WTC11 (cell line): ENCODE measurements at regions not wholly inside any gene's neighbourhood (a gene's known extent, or its start where the extent isn't known, plus 50 kb on each side); places are given as distances from the start of the nearest gene placed in this dataset.

Experiments used
- ATAC-seq: fragments of 200-7000 bp; cut with Tn5 transposase; 2 replicates; pipeline ENCODE4 v1.10.0; 2021; ENCODE audit warnings: mild to moderate bottlenecking, moderate library complexity
- CTCF ChIA-PET: fragments of 300-600 bp; sonication (Branson Sonifier 250); formaldehyde crosslinking; loops from one replicate; lab custom pipeline; 2021; ENCODE audit warnings: antibody characterized with exemption; lab: Charles Lee
- POLR2A ChIA-PET: fragments of 350-600 bp; sonication (Branson Sonifier 250); formaldehyde crosslinking; loops from one replicate; lab custom pipeline; 2021; ENCODE audit warnings: antibody characterized with exemption; lab: Charles Lee
- DNase-seq: peaks from one replicate; pipeline ENCODE4 v3.0.0; 2021; ENCODE audit warnings: low spot score
- H3K27ac Mint-ChIP-seq: 2 replicates; pipeline ENCODE4 v1.8.0; 2021; ENCODE audit warnings: mixed read lengths
- H3K27me3 Mint-ChIP-seq: 2 replicates; pipeline ENCODE4 v1.8.0; 2021; ENCODE audit warnings: low read depth, mild to moderate bottlenecking, moderate library complexity, mixed read lengths
- H3K36me3 Mint-ChIP-seq: 2 replicates; pipeline ENCODE4 v1.8.0; 2021; ENCODE audit warnings: mixed read lengths
- H3K4me1 Mint-ChIP-seq: 2 replicates; pipeline ENCODE4 v1.8.0; 2022; ENCODE audit warnings: mixed read lengths
- H3K4me3 Mint-ChIP-seq: 2 replicates; pipeline ENCODE4 v1.8.0; 2021; ENCODE audit warnings: mild to moderate bottlenecking, moderate library complexity, mixed read lengths
- H3K9me3 Mint-ChIP-seq: 2 replicates; pipeline ENCODE4 v1.8.0; 2021; ENCODE audit warnings: mixed read lengths
- ATF1 ChIP-seq: sonication (generic); formaldehyde crosslinking; IDR thresholded peaks from 2 replicates; pipeline ENCODE4 v1.8.1; 2023; ENCODE audit warnings: mild to moderate bottlenecking, moderate library complexity, missing genetic modification reagents
- ETV6 ChIP-seq: sonication (generic); formaldehyde crosslinking; IDR thresholded peaks from 2 replicates; pipeline ENCODE4 v1.8.1; 2022; ENCODE audit warnings: mild to moderate bottlenecking, missing genetic modification reagents
- FOXK1 ChIP-seq: sonication (generic); formaldehyde crosslinking; IDR thresholded peaks from 2 replicates; pipeline ENCODE4 v1.8.0; 2022; ENCODE audit warnings: mild to moderate bottlenecking, moderate library complexity, missing genetic modification reagents
- HMGA2 ChIP-seq: fragments of 250-450 bp; sonication (Bioruptor Pico); IDR thresholded peaks from 2 replicates; pipeline ENCODE4 v1.4.0; 2021; ENCODE audit warnings: mild to moderate bottlenecking, moderate library complexity
- IRF2 ChIP-seq: sonication (generic); formaldehyde crosslinking; IDR thresholded peaks from 2 replicates; pipeline ENCODE4 v1.8.0; 2022; ENCODE audit warnings: low read depth, missing genetic modification reagents, borderline replicate concordance
- NFYB ChIP-seq: sonication (generic); formaldehyde crosslinking; conservative IDR thresholded peaks from 2 replicates; pipeline ENCODE4 v1.8.0; 2022; ENCODE audit warnings: low read depth, missing genetic modification reagents
- NR2C2 ChIP-seq: sonication (generic); formaldehyde crosslinking; IDR thresholded peaks from 2 replicates; pipeline ENCODE4 v1.8.0; 2022; ENCODE audit warnings: mild to moderate bottlenecking, missing genetic modification reagents
- PRRX2 ChIP-seq: fragments of 250-450 bp; sonication (Bioruptor Pico); IDR thresholded peaks from 2 replicates; pipeline ENCODE4 v1.8.0; 2021; ENCODE audit warnings: mild to moderate bottlenecking
- SMAD4 ChIP-seq: sonication (generic); formaldehyde crosslinking; IDR thresholded peaks from 2 replicates; pipeline ENCODE4 v1.8.0; 2022; ENCODE audit warnings: mild to moderate bottlenecking, missing genetic modification reagents
- TP53 ChIP-seq: sonication (generic); formaldehyde crosslinking; IDR thresholded peaks from 2 replicates; pipeline ENCODE4 v1.8.1; 2023; ENCODE audit warnings: mild to moderate bottlenecking, missing genetic modification reagents
- ZNF121 ChIP-seq: sonication (generic); formaldehyde crosslinking; IDR thresholded peaks from 2 replicates; pipeline ENCODE4 v1.8.0; 2023; ENCODE audit warnings: missing genetic modification reagents
- TF ChIP-seq, protein P1 (sequence below): fragments of 250-450 bp; sonication (Bioruptor Pico); IDR thresholded peaks from 2 replicates; pipeline ENCODE4 v2.1.2; 2022; ENCODE audit warnings: mild to moderate bottlenecking, moderate library complexity
- TF ChIP-seq, protein P2 (sequence below): sonication (generic); formaldehyde crosslinking; conservative IDR thresholded peaks from 2 replicates; pipeline ENCODE4 v1.8.1; 2022; ENCODE audit warnings: mild to moderate bottlenecking, missing genetic modification reagents
- TF ChIP-seq, protein P3 (sequence below): sonication (generic); formaldehyde crosslinking; IDR thresholded peaks from 2 replicates; pipeline ENCODE4 v1.8.0; 2023; ENCODE audit warnings: mild to moderate bottlenecking, missing genetic modification reagents
- TF ChIP-seq, protein P4 (sequence below): fragments of 250-450 bp; sonication (Bioruptor Pico); IDR thresholded peaks from 2 replicates; pipeline ENCODE4 v1.9.0; 2021; ENCODE audit warnings: moderate library complexity, mild to moderate bottlenecking, inconsistent platforms, borderline replicate concordance
- TF ChIP-seq, protein P5 (sequence below): sonication (generic); formaldehyde crosslinking; IDR thresholded peaks from 2 replicates; pipeline ENCODE4 v1.8.0; 2022; ENCODE audit warnings: missing genetic modification reagents
- TF ChIP-seq, protein P6 (sequence below): sonication (generic); formaldehyde crosslinking; IDR thresholded peaks from 2 replicates; pipeline ENCODE4 v1.8.0; 2023; ENCODE audit warnings: missing genetic modification reagents
- TF ChIP-seq, protein P7 (sequence below): sonication (generic); formaldehyde crosslinking; IDR thresholded peaks from 2 replicates; pipeline ENCODE4 v1.8.1; 2022; ENCODE audit warnings: missing genetic modification reagents, borderline replicate concordance

DNA sequence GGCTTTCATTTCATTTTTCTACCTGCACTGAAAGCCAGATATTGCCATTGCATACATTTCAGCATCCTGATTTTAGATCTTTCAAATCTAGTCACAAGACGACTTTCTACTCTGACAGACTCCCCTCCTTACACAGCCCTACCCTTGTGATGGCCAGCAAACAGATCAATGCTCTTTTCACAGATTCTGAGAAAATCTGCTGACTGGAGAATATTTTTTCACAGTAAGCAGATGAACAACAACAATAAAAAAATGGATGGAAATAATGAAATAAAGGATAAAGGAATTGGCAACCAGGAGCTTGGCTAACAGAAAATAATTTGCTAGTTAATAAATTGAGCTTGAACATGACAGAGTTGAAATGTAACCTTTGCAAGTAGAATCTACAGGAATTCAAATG lies 527.2 kb downstream of the IRS1 start (continued):
- TF ChIP-seq HMGA2 (no peak), ETV6 (CRISPR knock-in tag) (no peak)
- TF ChIP-seq, protein P1, sequence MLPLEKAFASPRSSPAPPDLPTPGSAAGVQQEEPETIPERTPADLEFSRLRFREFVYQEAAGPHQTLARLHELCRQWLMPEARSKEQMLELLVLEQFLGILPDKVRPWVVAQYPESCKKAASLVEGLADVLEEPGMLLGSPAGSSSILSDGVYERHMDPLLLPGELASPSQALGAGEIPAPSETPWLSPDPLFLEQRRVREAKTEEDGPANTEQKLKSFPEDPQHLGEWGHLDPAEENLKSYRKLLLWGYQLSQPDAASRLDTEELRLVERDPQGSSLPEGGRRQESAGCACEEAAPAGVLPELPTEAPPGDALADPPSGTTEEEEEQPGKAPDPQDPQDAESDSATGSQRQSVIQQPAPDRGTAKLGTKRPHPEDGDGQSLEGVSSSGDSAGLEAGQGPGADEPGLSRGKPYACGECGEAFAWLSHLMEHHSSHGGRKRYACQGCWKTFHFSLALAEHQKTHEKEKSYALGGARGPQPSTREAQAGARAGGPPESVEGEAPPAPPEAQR (CRISPR knock-in tag): no peak
- TF ChIP-seq, all 79 proteins: peak for 0

DNA sequence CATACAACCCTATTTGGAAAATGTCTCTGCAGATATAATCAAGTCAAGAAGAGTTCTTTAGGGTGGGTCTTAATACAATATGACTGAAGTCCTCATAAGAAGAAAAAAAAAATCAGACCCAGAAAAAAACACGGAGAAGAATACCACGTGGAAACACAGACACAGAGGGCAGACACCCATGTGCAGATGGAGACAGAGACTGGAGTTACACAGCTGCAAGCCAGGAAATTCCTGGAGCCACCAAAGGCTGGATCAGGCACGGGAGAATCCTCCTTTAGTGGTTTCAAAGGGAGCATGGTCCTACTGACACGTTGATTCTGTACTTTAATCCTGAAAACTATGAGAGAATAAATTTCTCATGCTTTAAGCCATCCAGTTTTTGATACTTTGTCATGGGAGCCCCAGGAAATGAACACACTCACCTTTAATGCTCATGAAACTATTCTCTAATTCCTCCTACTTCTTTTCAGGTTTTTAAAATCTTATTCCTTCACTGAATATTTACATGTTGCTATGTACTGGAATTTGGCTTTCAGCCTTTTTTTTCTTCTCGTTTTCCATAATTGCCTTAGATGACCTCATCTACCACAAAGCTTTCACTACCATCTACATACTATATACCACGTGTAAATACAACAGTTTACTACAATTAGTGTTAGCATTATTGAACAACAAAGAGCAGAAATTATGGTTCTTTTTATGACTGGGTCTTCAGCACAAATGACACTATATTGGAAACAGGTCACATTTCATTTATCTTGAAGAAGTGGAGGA lies 529.1 kb downstream of the IRS1 start:
- CTCF ChIA-PET: no interaction called here
- H3K27me3 Mint-ChIP-seq: no peaks in the 10 kb centered on the region
- H3K36me3 Mint-ChIP-seq: no peaks in the 10 kb centered on the region
- DNase-seq (no peak), ATAC-seq (no peak)
- H3K27ac Mint-ChIP-seq: no peak overlapping the region
- POLR2A ChIA-PET: no interaction called here
- no peaks in the 10 kb centered on the region for H3K4me1 Mint-ChIP-seq
- no peaks in the 10 kb centered on the region for H3K9me3 Mint-ChIP-seq
- H3K4me3 Mint-ChIP-seq: no peak overlapping the region
- TF ChIP-seq NFYB: no peak
- TF ChIP-seq SMAD4 (CRISPR knock-in tag): no peak
- TF ChIP-seq, protein P2, sequence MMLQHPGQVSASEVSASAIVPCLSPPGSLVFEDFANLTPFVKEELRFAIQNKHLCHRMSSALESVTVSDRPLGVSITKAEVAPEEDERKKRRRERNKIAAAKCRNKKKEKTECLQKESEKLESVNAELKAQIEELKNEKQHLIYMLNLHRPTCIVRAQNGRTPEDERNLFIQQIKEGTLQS: no peak
- TF ChIP-seq FOXK1 (CRISPR knock-in tag): no peak
- no peak for TF ChIP-seq HMGA2
- no peak for TF ChIP-seq ATF1 (CRISPR knock-in tag)
- TF ChIP-seq, protein P1 (CRISPR knock-in tag): no peak
- TF ChIP-seq, protein P3, sequence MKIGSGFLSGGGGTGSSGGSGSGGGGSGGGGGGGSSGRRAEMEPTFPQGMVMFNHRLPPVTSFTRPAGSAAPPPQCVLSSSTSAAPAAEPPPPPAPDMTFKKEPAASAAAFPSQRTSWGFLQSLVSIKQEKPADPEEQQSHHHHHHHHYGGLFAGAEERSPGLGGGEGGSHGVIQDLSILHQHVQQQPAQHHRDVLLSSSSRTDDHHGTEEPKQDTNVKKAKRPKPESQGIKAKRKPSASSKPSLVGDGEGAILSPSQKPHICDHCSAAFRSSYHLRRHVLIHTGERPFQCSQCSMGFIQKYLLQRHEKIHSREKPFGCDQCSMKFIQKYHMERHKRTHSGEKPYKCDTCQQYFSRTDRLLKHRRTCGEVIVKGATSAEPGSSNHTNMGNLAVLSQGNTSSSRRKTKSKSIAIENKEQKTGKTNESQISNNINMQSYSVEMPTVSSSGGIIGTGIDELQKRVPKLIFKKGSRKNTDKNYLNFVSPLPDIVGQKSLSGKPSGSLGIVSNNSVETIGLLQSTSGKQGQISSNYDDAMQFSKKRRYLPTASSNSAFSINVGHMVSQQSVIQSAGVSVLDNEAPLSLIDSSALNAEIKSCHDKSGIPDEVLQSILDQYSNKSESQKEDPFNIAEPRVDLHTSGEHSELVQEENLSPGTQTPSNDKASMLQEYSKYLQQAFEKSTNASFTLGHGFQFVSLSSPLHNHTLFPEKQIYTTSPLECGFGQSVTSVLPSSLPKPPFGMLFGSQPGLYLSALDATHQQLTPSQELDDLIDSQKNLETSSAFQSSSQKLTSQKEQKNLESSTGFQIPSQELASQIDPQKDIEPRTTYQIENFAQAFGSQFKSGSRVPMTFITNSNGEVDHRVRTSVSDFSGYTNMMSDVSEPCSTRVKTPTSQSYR (CRISPR knock-in tag): no peak
- TF ChIP-seq, protein P4, sequence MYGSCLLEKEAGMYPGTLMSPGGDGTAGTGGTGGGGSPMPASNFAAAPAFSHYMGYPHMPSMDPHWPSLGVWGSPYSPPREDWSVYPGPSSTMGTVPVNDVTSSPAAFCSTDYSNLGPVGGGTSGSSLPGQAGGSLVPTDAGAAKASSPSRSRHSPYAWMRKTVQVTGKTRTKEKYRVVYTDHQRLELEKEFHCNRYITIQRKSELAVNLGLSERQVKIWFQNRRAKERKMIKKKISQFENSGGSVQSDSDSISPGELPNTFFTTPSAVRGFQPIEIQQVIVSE (CRISPR knock-in tag): no peak
- TF ChIP-seq ZNF121 (CRISPR knock-in tag): no peak
- TF ChIP-seq TP53: no peak

DNA sequence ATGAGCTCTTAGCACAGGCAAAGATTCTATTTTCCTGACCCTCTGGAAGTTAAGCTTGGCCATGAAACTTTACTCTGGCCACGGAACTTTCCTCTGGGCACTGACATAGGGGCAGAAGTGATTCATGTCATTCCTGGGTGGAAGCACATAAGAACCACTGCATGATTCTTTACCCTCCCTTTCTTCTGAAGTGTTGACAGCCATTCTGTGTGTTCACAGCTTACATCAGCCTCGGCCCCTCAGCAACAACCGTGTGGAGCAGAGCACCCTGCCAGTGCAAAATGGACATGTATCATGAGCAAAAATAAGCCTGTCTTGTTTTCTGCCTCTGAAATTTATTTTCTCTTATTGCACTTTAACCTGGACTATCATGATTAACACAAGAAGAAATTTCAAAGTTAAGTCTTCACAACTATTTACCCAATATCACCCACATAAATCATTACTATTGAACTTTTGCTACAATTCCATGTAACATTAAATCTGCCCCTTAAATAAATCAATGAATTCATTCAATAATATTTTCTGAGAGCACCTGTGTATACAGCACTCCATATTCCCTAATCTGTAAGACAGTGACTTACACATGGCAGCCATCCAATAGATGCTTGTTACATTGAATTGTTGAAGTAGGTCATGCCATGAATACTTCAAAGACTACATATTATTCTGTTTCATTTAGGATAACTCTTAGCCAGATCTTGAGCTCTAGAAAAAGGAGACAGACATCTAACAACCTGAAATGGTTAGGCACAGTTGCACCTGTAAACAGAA lies 531.9 kb downstream of the IRS1 start:
- H3K4me3 Mint-ChIP-seq: no peak overlapping the region
- no peaks in the 10 kb centered on the region for H3K36me3 Mint-ChIP-seq
- no peak overlapping the region for H3K27ac Mint-ChIP-seq
- POLR2A ChIA-PET: no interaction called here
- CTCF ChIA-PET: no interaction called here
- H3K27me3 Mint-ChIP-seq: no peaks in the 10 kb centered on the region
- ATAC-seq: no peak
- TF ChIP-seq, protein P5, sequence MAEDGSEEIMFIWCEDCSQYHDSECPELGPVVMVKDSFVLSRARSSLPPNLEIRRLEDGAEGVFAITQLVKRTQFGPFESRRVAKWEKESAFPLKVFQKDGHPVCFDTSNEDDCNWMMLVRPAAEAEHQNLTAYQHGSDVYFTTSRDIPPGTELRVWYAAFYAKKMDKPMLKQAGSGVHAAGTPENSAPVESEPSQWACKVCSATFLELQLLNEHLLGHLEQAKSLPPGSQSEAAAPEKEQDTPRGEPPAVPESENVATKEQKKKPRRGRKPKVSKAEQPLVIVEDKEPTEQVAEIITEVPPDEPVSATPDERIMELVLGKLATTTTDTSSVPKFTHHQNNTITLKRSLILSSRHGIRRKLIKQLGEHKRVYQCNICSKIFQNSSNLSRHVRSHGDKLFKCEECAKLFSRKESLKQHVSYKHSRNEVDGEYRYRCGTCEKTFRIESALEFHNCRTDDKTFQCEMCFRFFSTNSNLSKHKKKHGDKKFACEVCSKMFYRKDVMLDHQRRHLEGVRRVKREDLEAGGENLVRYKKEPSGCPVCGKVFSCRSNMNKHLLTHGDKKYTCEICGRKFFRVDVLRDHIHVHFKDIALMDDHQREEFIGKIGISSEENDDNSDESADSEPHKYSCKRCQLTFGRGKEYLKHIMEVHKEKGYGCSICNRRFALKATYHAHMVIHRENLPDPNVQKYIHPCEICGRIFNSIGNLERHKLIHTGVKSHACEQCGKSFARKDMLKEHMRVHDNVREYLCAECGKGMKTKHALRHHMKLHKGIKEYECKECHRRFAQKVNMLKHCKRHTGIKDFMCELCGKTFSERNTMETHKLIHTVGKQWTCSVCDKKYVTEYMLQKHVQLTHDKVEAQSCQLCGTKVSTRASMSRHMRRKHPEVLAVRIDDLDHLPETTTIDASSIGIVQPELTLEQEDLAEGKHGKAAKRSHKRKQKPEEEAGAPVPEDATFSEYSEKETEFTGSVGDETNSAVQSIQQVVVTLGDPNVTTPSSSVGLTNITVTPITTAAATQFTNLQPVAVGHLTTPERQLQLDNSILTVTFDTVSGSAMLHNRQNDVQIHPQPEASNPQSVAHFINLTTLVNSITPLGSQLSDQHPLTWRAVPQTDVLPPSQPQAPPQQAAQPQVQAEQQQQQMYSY: no peak
- no peak for TF ChIP-seq NR2C2
- TF ChIP-seq IRF2: no peak
- TF ChIP-seq, protein P6, sequence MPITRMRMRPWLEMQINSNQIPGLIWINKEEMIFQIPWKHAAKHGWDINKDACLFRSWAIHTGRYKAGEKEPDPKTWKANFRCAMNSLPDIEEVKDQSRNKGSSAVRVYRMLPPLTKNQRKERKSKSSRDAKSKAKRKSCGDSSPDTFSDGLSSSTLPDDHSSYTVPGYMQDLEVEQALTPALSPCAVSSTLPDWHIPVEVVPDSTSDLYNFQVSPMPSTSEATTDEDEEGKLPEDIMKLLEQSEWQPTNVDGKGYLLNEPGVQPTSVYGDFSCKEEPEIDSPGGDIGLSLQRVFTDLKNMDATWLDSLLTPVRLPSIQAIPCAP (CRISPR knock-in tag): no peak
- TF ChIP-seq, protein P7, sequence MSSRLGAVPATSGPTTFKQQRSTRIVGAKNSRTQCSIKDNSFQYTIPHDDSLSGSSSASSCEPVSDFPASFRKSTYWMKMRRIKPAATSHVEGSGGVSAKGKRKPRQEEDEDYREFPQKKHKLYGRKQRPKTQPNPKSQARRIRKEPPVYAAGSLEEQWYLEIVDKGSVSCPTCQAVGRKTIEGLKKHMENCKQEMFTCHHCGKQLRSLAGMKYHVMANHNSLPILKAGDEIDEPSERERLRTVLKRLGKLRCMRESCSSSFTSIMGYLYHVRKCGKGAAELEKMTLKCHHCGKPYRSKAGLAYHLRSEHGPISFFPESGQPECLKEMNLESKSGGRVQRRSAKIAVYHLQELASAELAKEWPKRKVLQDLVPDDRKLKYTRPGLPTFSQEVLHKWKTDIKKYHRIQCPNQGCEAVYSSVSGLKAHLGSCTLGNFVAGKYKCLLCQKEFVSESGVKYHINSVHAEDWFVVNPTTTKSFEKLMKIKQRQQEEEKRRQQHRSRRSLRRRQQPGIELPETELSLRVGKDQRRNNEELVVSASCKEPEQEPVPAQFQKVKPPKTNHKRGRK (CRISPR knock-in tag): no peak
- no peak for TF ChIP-seq PRRX2
- DNase-seq: no peak
- no peaks in the 10 kb centered on the region for H3K4me1 Mint-ChIP-seq
- no peaks in the 10 kb centered on the region; the same call in 1 of the 2 replicates for H3K9me3 Mint-ChIP-seq
